PFSK-1 (cell line): ENCODE measurements at regions not wholly inside any gene's neighbourhood (a gene's known extent, or its start where the extent isn't known, plus 50 kb on each side); places are given as distances from the start of the nearest gene placed in this dataset.

Source experiments
- FOXP2 ChIP-seq: optimal IDR thresholded peaks from 2 replicates; pipeline ENCODE3; 2011; ENCODE audit warnings: borderline replicate concordance, control low read depth, inconsistent platforms; ENCODE audit not compliant: insufficient read depth; ENCODE audit errors: extremely low read length, extremely low read depth
- POLR2AphosphoS5 ChIP-seq: IDR thresholded peaks from 2 replicates; pipeline ENCODE4 v1.6.1; 2012; ENCODE audit warnings: low read depth, mild to moderate bottlenecking, control low read depth, low read length, moderate library complexity
- REST ChIP-seq, 2 experiments: IDR thresholded peaks; 2 replicates each; pipeline versions ENCODE4 v1.6.1 to v1.8.0; 2011 to 2012; ENCODE audit warnings: low read depth in 2 of 2, low read length in 2 of 2, control low read depth in 1 of 2, inconsistent platforms in 1 of 2, mild to moderate bottlenecking in 1 of 2, moderate library complexity in 1 of 2; ENCODE audit not compliant: insufficient read depth in 1 of 2
- SIN3A ChIP-seq: IDR thresholded peaks from 2 replicates; pipeline ENCODE4 v1.6.1; 2012; ENCODE audit warnings: mild to moderate bottlenecking, low read length, moderate library complexity, borderline replicate concordance; ENCODE audit not compliant: insufficient read depth
- TAF1 ChIP-seq: IDR thresholded peaks from 2 replicates; pipeline ENCODE4 v1.6.1; 2012; ENCODE audit warnings: low read length, control low read depth, borderline replicate concordance; ENCODE audit not compliant: insufficient read depth

- TF ChIP-seq POLR2AphosphoS5 (no peak), REST (IDR thresholded peaks at IDR 0.05; ENCODE audit: insufficient read depth in 1 of 2, low read depth in 2 of 2, low read length in 2 of 2) (no peak), TAF1 (no peak), SIN3A (no peak), FOXP2 (no peak)
Measured at GRCh38 chr20:12044969-12045368, 127.3 kb downstream of the BTBD3 start.
